HEK293 (cell line): ENCODE measurements at regions not wholly inside any gene's neighbourhood (a gene's known extent, or its start where the extent isn't known, plus 50 kb on each side); places are given as distances from the start of the nearest gene placed in this dataset.

Experiments used
- CTCF ChIA-PET: fragments of 350-600 bp; formaldehyde crosslinking; extraction: SDS; loops from one replicate; lab custom pipeline; 2021; ENCODE audit warnings: antibody characterized with exemption; lab: Yijun Ruan, JAX
- POLR2A ChIA-PET: fragments of 300-600 bp; formaldehyde crosslinking; extraction: SDS; loops from one replicate; lab custom pipeline; 2020; ENCODE audit warnings: antibody characterized with exemption, inconsistent platforms; lab: Yijun Ruan, JAX
- H3K27ac ChIP-seq: fragments of 200-500 bp; sonication (Bioruptor generic); 2 replicates; pipeline ENCODE4 v1.5.1; 2014; ENCODE audit warnings: low read depth, low read length, control low read depth, inconsistent platforms; ENCODE audit errors: extremely low read depth
- H3K36me3 ChIP-seq, 2 experiments: fragments of 200-500 bp in 1 of 2; sonication (Bioruptor generic) in 1 of 2; 1 replicate in 1 of 2; 2 replicates in 1 of 2; pipeline ENCODE4 v1.5.1; 2014 to 2017; ENCODE audit warnings: inconsistent platforms in 2 of 2, low read length in 2 of 2; ENCODE audit not compliant: control insufficient read depth in 2 of 2, insufficient read depth in 1 of 2
- H3K4me1 ChIP-seq: fragments of 200-500 bp; sonication (Bioruptor generic); 2 replicates; pipeline ENCODE4 v1.5.1; 2014; ENCODE audit warnings: mild to moderate bottlenecking, low read length, inconsistent platforms; ENCODE audit not compliant: control insufficient read depth, insufficient read depth
- H3K4me3 ChIP-seq: 2 replicates; pipeline ENCODE4 v1.5.1; 2011; ENCODE audit warnings: low read depth, mild to moderate bottlenecking, control low read depth, low read length, moderate library complexity
- H3K9me3 ChIP-seq: fragments of 200-500 bp; sonication (Bioruptor generic); 2 replicates; pipeline ENCODE4 v1.5.1; 2014; ENCODE audit warnings: low read depth, low read length, inconsistent platforms; ENCODE audit not compliant: control insufficient read depth, insufficient read depth
- GLI4 ChIP-seq: fragments of 450-650 bp; formaldehyde crosslinking; IDR thresholded peaks from 2 replicates; pipeline ENCODE4 v1.5.1; 2016; ENCODE audit warnings: missing biosample characterization, missing genetic modification characterization
- HOXD13 ChIP-seq: sonication (generic); formaldehyde crosslinking; IDR thresholded peaks from 2 replicates; pipeline ENCODE4 v1.8.0; 2022; ENCODE audit warnings: missing genetic modification reagents, borderline replicate concordance
- PRDM1 ChIP-seq: fragments of 450-650 bp; formaldehyde crosslinking; IDR thresholded peaks from 2 replicates; pipeline ENCODE4; 2016; ENCODE audit warnings: missing biosample characterization, missing genetic modification characterization
- YY2 ChIP-seq: fragments of 450-650 bp; formaldehyde crosslinking; IDR thresholded peaks from 2 replicates; pipeline ENCODE4 v1.5.1; 2016; ENCODE audit warnings: missing biosample characterization, missing genetic modification characterization
- ZNF121 ChIP-seq: fragments of 450-650 bp; formaldehyde crosslinking; IDR thresholded peaks from 2 replicates; pipeline ENCODE4 v1.5.1; 2016; ENCODE audit warnings: missing biosample characterization, missing genetic modification characterization
- ZNF140 ChIP-seq: fragments of 450-650 bp; formaldehyde crosslinking; IDR thresholded peaks from 2 replicates; pipeline ENCODE4 v1.5.1; 2016; ENCODE audit warnings: missing biosample characterization, missing genetic modification characterization
- ZNF19 ChIP-seq: fragments of 450-650 bp; formaldehyde crosslinking; IDR thresholded peaks from 2 replicates; pipeline ENCODE4; 2016; ENCODE audit warnings: missing biosample characterization, missing genetic modification characterization, low read depth
- ZNF2 ChIP-seq: fragments of 450-650 bp; formaldehyde crosslinking; IDR thresholded peaks from 2 replicates; pipeline ENCODE4 v1.5.1; 2016; ENCODE audit warnings: missing biosample characterization, missing genetic modification characterization
- ZNF202 ChIP-seq: fragments of 450-650 bp; formaldehyde crosslinking; IDR thresholded peaks from 2 replicates; pipeline ENCODE4 v1.5.1; 2016; ENCODE audit warnings: missing biosample characterization, missing genetic modification characterization, borderline replicate concordance
- ZNF335 ChIP-seq: fragments of 450-650 bp; formaldehyde crosslinking; conservative IDR thresholded peaks from 2 replicates; pipeline ENCODE4 v1.5.1; 2016; ENCODE audit warnings: missing biosample characterization, missing genetic modification characterization
- ZNF341 ChIP-seq: fragments of 450-650 bp; formaldehyde crosslinking; IDR thresholded peaks from 2 replicates; pipeline ENCODE4; 2016; ENCODE audit warnings: low read depth, missing biosample characterization, missing genetic modification characterization
- ZNF354C ChIP-seq: fragments of 450-650 bp; formaldehyde crosslinking; IDR thresholded peaks from 2 replicates; pipeline ENCODE4 v1.5.1; 2016; ENCODE audit warnings: missing biosample characterization, missing genetic modification characterization, low read depth, borderline replicate concordance
- ZNF549 ChIP-seq: fragments of 450-650 bp; IDR thresholded peaks from 2 replicates; pipeline ENCODE4 v1.5.1; 2018; ENCODE audit warnings: missing biosample characterization, missing genetic modification characterization, mild to moderate bottlenecking, inconsistent platforms, moderate library complexity
- ZNF621 ChIP-seq: fragments of 450-650 bp; formaldehyde crosslinking; IDR thresholded peaks from 2 replicates; pipeline ENCODE4 v1.5.1; 2017; ENCODE audit warnings: missing biosample characterization, missing genetic modification characterization
- ZNF654 ChIP-seq: fragments of 450-650 bp; formaldehyde crosslinking; IDR thresholded peaks from 2 replicates; pipeline ENCODE4 v1.5.1; 2016; ENCODE audit warnings: low read depth, missing biosample characterization, missing genetic modification characterization
- ZNF660 ChIP-seq: fragments of 450-650 bp; IDR thresholded peaks from 2 replicates; pipeline ENCODE4 v1.5.1; 2018; ENCODE audit warnings: missing biosample characterization, mild to moderate bottlenecking, missing genetic modification characterization
- ZNF791 ChIP-seq: fragments of 450-650 bp; formaldehyde crosslinking; IDR thresholded peaks from 2 replicates; pipeline ENCODE4 v1.5.1; 2016; ENCODE audit warnings: missing biosample characterization, missing genetic modification characterization
- ZSCAN23 ChIP-seq: fragments of 450-650 bp; formaldehyde crosslinking; IDR thresholded peaks from 2 replicates; pipeline ENCODE4 v1.5.1; 2016; ENCODE audit warnings: missing biosample characterization, missing genetic modification characterization
- ZSCAN30 ChIP-seq: fragments of 450-650 bp; IDR thresholded peaks from 2 replicates; pipeline ENCODE4 v1.5.1; 2018; ENCODE audit warnings: missing biosample characterization, mild to moderate bottlenecking, missing genetic modification characterization, moderate library complexity
- TF ChIP-seq, protein P1 (sequence below): fragments of 450-650 bp; formaldehyde crosslinking; IDR thresholded peaks from 2 replicates; pipeline ENCODE4 v1.5.1; 2016; ENCODE audit warnings: missing biosample characterization, missing genetic modification characterization
- TF ChIP-seq, protein P2 (sequence below): fragments of 450-650 bp; formaldehyde crosslinking; IDR thresholded peaks from 2 replicates; pipeline ENCODE4 v1.5.0; 2017; ENCODE audit warnings: missing biosample characterization, missing genetic modification characterization, borderline replicate concordance
- TF ChIP-seq, protein P3 (sequence below): fragments of 450-650 bp; formaldehyde crosslinking; IDR thresholded peaks from 2 replicates; pipeline ENCODE4 v1.5.1; 2016; ENCODE audit warnings: missing biosample characterization, missing genetic modification characterization
- TF ChIP-seq, protein P4 (sequence below): fragments of 450-650 bp; formaldehyde crosslinking; IDR thresholded peaks from 2 replicates; pipeline ENCODE4 v1.5.1; 2017; ENCODE audit warnings: missing biosample characterization, mild to moderate bottlenecking, missing genetic modification characterization, moderate library complexity

DNA sequence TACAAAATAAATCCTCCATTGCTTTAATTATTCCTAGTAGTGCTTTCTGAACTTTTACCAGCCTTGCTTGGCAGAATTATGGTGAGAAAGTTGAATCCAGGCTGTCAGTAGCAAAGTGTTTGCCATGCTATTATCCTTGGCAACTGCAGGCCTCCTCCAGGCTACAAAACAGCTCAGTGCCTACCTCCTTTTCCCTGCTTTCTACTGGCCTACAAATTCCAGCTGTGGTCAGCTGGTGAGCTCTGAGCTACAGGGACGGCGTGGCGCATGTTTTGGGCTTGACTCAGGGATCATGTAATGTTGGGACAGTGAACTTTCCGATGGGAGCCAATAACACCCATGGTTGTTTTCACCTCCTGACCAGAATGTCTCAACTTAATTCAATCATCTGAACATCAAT, 456.1 kb upstream of the ADAMTS5 start:
- ChIA-PET CTCF (interaction anchor here (0.6 to 0.8 kb wide), 2 partner anchors 10 to 430 kb away, joined by 4 read pairs; no protein-coding TSS in a partner anchor), POLR2A (no interaction called here)
- no peak overlapping the region for H3K4me3 ChIP-seq
- no peak for TF ChIP-seq ZNF19 (tag by site-specific recombination)
- TF ChIP-seq ZNF2 (tag by site-specific recombination) = no peak
- no peak for TF ChIP-seq ZSCAN30 (tag by site-specific recombination)
- no peak for TF ChIP-seq ZNF654 (tag by site-specific recombination)
- TF ChIP-seq, protein P1, sequence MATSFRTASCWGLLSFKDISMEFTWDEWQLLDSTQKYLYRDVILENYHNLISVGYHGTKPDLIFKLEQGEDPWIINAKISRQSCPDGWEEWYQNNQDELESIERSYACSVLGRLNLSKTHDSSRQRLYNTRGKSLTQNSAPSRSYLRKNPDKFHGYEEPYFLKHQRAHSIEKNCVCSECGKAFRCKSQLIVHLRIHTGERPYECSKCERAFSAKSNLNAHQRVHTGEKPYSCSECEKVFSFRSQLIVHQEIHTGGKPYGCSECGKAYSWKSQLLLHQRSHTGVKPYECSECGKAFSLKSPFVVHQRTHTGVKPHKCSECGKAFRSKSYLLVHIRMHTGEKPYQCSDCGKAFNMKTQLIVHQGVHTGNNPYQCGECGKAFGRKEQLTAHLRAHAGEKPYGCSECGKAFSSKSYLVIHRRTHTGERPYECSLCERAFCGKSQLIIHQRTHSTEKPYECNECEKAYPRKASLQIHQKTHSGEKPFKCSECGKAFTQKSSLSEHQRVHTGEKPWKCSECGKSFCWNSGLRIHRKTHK (tag by site-specific recombination) = no peak
- TF ChIP-seq, protein P2, sequence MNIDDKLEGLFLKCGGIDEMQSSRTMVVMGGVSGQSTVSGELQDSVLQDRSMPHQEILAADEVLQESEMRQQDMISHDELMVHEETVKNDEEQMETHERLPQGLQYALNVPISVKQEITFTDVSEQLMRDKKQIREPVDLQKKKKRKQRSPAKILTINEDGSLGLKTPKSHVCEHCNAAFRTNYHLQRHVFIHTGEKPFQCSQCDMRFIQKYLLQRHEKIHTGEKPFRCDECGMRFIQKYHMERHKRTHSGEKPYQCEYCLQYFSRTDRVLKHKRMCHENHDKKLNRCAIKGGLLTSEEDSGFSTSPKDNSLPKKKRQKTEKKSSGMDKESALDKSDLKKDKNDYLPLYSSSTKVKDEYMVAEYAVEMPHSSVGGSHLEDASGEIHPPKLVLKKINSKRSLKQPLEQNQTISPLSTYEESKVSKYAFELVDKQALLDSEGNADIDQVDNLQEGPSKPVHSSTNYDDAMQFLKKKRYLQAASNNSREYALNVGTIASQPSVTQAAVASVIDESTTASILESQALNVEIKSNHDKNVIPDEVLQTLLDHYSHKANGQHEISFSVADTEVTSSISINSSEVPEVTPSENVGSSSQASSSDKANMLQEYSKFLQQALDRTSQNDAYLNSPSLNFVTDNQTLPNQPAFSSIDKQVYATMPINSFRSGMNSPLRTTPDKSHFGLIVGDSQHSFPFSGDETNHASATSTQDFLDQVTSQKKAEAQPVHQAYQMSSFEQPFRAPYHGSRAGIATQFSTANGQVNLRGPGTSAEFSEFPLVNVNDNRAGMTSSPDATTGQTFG (tag by site-specific recombination) = no peak
- no peak for TF ChIP-seq ZNF140
- no peak for TF ChIP-seq ZSCAN23 (tag by site-specific recombination)
- H3K9me3 ChIP-seq = no peaks in the 10 kb centered on the region
- H3K36me3 ChIP-seq = no peaks in the 10 kb centered on the region
- no peaks in the 10 kb centered on the region for H3K4me1 ChIP-seq
- H3K27ac ChIP-seq = no peak overlapping the region

DNA sequence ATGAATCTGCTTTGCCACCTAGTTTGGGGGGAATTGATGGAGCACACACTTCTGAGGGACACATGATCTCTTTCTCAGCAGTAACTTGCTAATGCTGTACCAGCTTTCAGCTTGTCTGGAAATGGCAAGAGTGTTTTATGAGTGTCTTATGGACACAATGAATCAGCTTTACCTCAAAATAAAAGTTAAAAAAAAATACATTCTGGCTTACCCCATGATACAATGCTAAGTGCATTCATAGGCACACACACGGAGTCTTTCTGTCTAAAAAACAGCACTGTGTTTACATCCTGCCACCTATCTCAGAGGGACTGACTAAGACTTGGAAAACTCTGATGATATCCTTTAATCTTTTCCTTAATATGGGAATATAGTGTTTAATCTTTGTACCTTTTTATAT, 455.5 kb upstream of the ADAMTS5 start:
- POLR2A ChIA-PET = no interaction called here
- Histone ChIP-seq H3K27ac (no peak overlapping the region), H3K36me3 (no peaks in the 10 kb centered on the region), H3K9me3 (no peaks in the 10 kb centered on the region), H3K4me1 (no peaks in the 10 kb centered on the region), H3K4me3 (no peak overlapping the region)
- CTCF ChIA-PET = interaction anchor here (1.1 kb wide), 1 partner anchor 143 kb away, joined by 4 read pairs; no protein-coding TSS in a partner anchor
- TF ChIP-seq GLI4 (tag by site-specific recombination) = no peak

DNA sequence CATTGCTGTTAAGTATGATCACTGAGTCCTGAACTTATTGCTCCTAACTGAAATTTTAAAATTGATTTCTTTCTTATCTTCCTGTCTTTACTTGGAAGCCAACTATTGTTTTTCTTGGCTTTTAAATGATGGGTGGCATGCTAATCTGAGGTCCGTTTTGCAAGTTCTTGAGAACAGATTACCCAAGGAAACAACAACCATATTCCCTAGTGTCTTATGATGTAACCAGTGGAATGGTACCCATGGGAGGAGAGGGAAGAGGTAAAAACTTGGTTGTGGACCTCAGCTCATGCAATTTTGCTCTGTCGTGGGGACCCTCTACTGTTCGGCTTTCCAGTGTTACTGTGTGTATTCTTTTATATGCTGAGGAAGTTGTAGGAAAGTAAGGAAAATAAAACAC, 454.8 kb upstream of the ADAMTS5 start:
- H3K4me3 ChIP-seq = no peak overlapping the region
- ChIA-PET CTCF (interaction anchor here (0.7 to 1.1 kb wide), 2 partner anchors 77 to 143 kb away, joined by 4 to 5 read pairs; no protein-coding TSS in a partner anchor), POLR2A (no interaction called here)
- TF ChIP-seq ZNF549 (tag by site-specific recombination) = no peak
- TF ChIP-seq ZNF341 = no peak
- TF ChIP-seq, protein P3, sequence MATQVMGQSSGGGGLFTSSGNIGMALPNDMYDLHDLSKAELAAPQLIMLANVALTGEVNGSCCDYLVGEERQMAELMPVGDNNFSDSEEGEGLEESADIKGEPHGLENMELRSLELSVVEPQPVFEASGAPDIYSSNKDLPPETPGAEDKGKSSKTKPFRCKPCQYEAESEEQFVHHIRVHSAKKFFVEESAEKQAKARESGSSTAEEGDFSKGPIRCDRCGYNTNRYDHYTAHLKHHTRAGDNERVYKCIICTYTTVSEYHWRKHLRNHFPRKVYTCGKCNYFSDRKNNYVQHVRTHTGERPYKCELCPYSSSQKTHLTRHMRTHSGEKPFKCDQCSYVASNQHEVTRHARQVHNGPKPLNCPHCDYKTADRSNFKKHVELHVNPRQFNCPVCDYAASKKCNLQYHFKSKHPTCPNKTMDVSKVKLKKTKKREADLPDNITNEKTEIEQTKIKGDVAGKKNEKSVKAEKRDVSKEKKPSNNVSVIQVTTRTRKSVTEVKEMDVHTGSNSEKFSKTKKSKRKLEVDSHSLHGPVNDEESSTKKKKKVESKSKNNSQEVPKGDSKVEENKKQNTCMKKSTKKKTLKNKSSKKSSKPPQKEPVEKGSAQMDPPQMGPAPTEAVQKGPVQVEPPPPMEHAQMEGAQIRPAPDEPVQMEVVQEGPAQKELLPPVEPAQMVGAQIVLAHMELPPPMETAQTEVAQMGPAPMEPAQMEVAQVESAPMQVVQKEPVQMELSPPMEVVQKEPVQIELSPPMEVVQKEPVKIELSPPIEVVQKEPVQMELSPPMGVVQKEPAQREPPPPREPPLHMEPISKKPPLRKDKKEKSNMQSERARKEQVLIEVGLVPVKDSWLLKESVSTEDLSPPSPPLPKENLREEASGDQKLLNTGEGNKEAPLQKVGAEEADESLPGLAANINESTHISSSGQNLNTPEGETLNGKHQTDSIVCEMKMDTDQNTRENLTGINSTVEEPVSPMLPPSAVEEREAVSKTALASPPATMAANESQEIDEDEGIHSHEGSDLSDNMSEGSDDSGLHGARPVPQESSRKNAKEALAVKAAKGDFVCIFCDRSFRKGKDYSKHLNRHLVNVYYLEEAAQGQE (tag by site-specific recombination) = no peak
- no peak for TF ChIP-seq ZNF121 (tag by site-specific recombination)
- TF ChIP-seq ZSCAN30 (tag by site-specific recombination) = no peak
- TF ChIP-seq HOXD13 (CRISPR knock-in tag) = no peak
- no peak for TF ChIP-seq ZNF354C (tag by site-specific recombination)
- TF ChIP-seq ZNF660 (tag by site-specific recombination) = no peak
- TF ChIP-seq, protein P4, sequence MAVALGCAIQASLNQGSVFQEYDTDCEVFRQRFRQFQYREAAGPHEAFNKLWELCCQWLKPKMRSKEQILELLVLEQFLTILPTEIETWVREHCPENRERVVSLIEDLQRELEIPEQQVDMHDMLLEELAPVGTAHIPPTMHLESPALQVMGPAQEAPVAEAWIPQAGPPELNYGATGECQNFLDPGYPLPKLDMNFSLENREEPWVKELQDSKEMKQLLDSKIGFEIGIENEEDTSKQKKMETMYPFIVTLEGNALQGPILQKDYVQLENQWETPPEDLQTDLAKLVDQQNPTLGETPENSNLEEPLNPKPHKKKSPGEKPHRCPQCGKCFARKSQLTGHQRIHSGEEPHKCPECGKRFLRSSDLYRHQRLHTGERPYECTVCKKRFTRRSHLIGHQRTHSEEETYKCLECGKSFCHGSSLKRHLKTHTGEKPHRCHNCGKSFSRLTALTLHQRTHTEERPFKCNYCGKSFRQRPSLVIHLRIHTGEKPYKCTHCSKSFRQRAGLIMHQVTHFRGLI (tag by site-specific recombination) = no peak
- no peak for TF ChIP-seq PRDM1 (tag by site-specific recombination)
- TF ChIP-seq ZNF791 = no peak
- TF ChIP-seq ZNF335 = no peak
- TF ChIP-seq ZNF202 = no peak
- no peak for TF ChIP-seq YY2 (tag by site-specific recombination)
- no peak for TF ChIP-seq ZNF621 (tag by site-specific recombination)
- H3K36me3 ChIP-seq = no peaks in the 10 kb centered on the region
- no peaks in the 10 kb centered on the region for H3K4me1 ChIP-seq
- no peak overlapping the region for H3K27ac ChIP-seq
- no peaks in the 10 kb centered on the region for H3K9me3 ChIP-seq
